CD14-positive monocyte (primary cell): ENCODE measurements at regions not wholly inside any gene's neighbourhood (a gene's known extent, or its start where the extent isn't known, plus 50 kb on each side); places are given as distances from the start of the nearest gene placed in this dataset.

ENCODE experiments used
- DNase-seq, 3 donors: peaks; one replicate each; pipeline ENCODE4 v3.0.0-alpha.2; 2011 to 2022
- H2AFZ ChIP-seq: 2 replicates; pipeline ENCODE4 v1.6.0; 2012; ENCODE audit warnings: mild to moderate bottlenecking, low read depth, low read length, inconsistent platforms; ENCODE audit not compliant: insufficient read depth, poor library complexity, severe bottlenecking
- H3K27ac ChIP-seq, 2 donors: 1 replicate in 1 of 2; 2 replicates in 1 of 2; pipeline ENCODE4 v1.5.1; 2012 to 2013; ENCODE audit warnings: low read length in 2 of 2, control low read depth in 1 of 2, inconsistent platforms in 1 of 2, low read depth in 1 of 2, mild to moderate bottlenecking in 1 of 2
- H3K27me3 ChIP-seq, 2 donors: one replicate each; pipeline versions ENCODE4 v1.6.0 to v1.6.1; 2011 to 2013; ENCODE audit warnings: low read length in 2 of 2; ENCODE audit not compliant: control insufficient read depth in 2 of 2, insufficient read depth in 2 of 2
- H3K36me3 ChIP-seq, 2 donors: replicated peaks in 1 of 2; 1 replicate in 1 of 2; 2 replicates in 1 of 2; pipeline versions ENCODE4 v1.5.1 to v1.6.1; 2012 to 2013; ENCODE audit warnings: low read length in 2 of 2, control low read depth in 1 of 2, inconsistent platforms in 1 of 2, mild to moderate bottlenecking in 1 of 2; ENCODE audit not compliant: insufficient read depth in 2 of 2, control insufficient read depth in 1 of 2
- H3K4me1 ChIP-seq, 2 donors: 1 replicate in 1 of 2; 2 replicates in 1 of 2; pipeline versions ENCODE4 v1.5.1 to v1.6.1; 2012 to 2013; ENCODE audit warnings: low read length in 2 of 2, control low read depth in 1 of 2, inconsistent platforms in 1 of 2, mild to moderate bottlenecking in 1 of 2, moderate library complexity in 1 of 2; ENCODE audit not compliant: insufficient read depth in 2 of 2, control insufficient read depth in 1 of 2
- H3K4me2 ChIP-seq: replicated peaks from 2 replicates; pipeline ENCODE3; 2012; ENCODE audit warnings: low read length, moderate library complexity, mild to moderate bottlenecking; ENCODE audit not compliant: poor library complexity, severe bottlenecking; ENCODE audit errors: extremely low read depth
- H3K4me3 ChIP-seq, 3 experiments: fragments of 200-600 bp in 1 of 3; sonication (generic) in 1 of 3; replicated peaks in 1 of 3; 1 replicate in 2 of 3; 2 replicates in 1 of 3; pipeline ENCODE4 v1.5.1; 2011 to 2013; ENCODE audit warnings: low read length in 3 of 3, mild to moderate bottlenecking in 3 of 3, control low read depth in 2 of 3, low read depth in 2 of 3, inconsistent platforms in 1 of 3, moderate library complexity in 1 of 3
- H3K79me2 ChIP-seq: 2 replicates; pipeline ENCODE4 v1.6.0; 2012; ENCODE audit warnings: mild to moderate bottlenecking, control low read depth, inconsistent platforms, low read length, moderate library complexity; ENCODE audit not compliant: insufficient read depth
- H3K9ac ChIP-seq: 2 replicates; pipeline ENCODE4 v1.6.0; 2017; ENCODE audit warnings: low read length, mild to moderate bottlenecking; ENCODE audit not compliant: insufficient read depth, poor library complexity, severe bottlenecking
- H3K9me3 ChIP-seq, 2 donors: replicated peaks in 1 of 2; 1 replicate in 1 of 2; 2 replicates in 1 of 2; pipeline versions ENCODE4 v1.5.1 to v1.6.1; 2012 to 2013; ENCODE audit warnings: low read length in 2 of 2, control low read depth in 1 of 2; ENCODE audit not compliant: control insufficient read depth in 1 of 2, insufficient read depth in 1 of 2
- H4K20me1 ChIP-seq: 2 replicates; pipeline ENCODE4 v1.6.0; 2012; ENCODE audit warnings: mild to moderate bottlenecking, low read length, control low read depth, moderate library complexity; ENCODE audit not compliant: insufficient read depth
- H3K27ac Mint-ChIP-seq, 7 donors: one replicate each; pipeline ENCODE4 v1.8.0; 2020; ENCODE audit warnings: mild to moderate bottlenecking in 7 of 7, mixed read lengths in 7 of 7, moderate library complexity in 6 of 7, inconsistent platforms in 2 of 7
- H3K27me3 Mint-ChIP-seq, 3 donors: one replicate each; pipeline ENCODE4 v1.8.0; 2021 to 2022; ENCODE audit warnings: low read depth in 3 of 3, mild to moderate bottlenecking in 3 of 3, mixed read lengths in 3 of 3, moderate library complexity in 3 of 3, inconsistent platforms in 1 of 3
- H3K36me3 Mint-ChIP-seq, 2 donors: one replicate each; pipeline ENCODE4 v1.8.0; 2020; ENCODE audit warnings: mixed read lengths in 2 of 2, inconsistent platforms in 1 of 2, mild to moderate bottlenecking in 1 of 2
- H3K4me1 Mint-ChIP-seq: one replicate; pipeline ENCODE4 v1.8.0; 2020; ENCODE audit warnings: mild to moderate bottlenecking, mixed read lengths
- H3K4me3 Mint-ChIP-seq, 2 donors: one replicate each; pipeline ENCODE4 v1.8.0; 2020; ENCODE audit warnings: mild to moderate bottlenecking in 2 of 2, mixed read lengths in 2 of 2, moderate library complexity in 1 of 2
- H3K9me3 Mint-ChIP-seq, 7 donors: one replicate each; pipeline ENCODE4 v1.8.0; 2020 to 2022; ENCODE audit warnings: mixed read lengths in 7 of 7, mild to moderate bottlenecking in 6 of 7, moderate library complexity in 6 of 7, inconsistent platforms in 2 of 7
- CTCF ChIP-seq: fragments of 200-600 bp; IDR thresholded peaks from one replicate; pipeline ENCODE4 v1.8.0; 2022; ENCODE audit warnings: antibody characterized with exemption, mild to moderate bottlenecking
- WGBS: methylation state at CpG from one replicate; pipeline ENCODE4 v1.1.5; 2013; ENCODE audit warnings: missing lambda C conversion rate; ENCODE audit not compliant: insufficient coverage; 5-methylcytosine and 5-hydroxymethylcytosine counted together
- intact Hi-C, 2 donors: fragments of 100-400 bp; cut with micrococcal nuclease; formaldehyde crosslinking; loops; one replicate each; pipeline versions ENCODE4 v1.15.0 to v1.15.1; 2023

GRCh38 chr10:49446031-49446430 lies 50.1 kb upstream of the DRGX start:
- H3K9ac ChIP-seq = no peak overlapping the region
- Mint-ChIP-seq H3K9me3 (peaks cover 9 to 22% (median 14%) of the 10 kb centered on the region in 7 donors), H3K4me3 (no peak overlapping the region), H3K27me3 (peaks cover 5 to 13% (median 7%) of the 10 kb centered on the region in 3 donors), H3K27ac (no peak overlapping the region), H3K36me3 (no peaks in the 10 kb centered on the region), H3K4me1 (peaks cover 16% of the 10 kb centered on the region)
- H2AFZ ChIP-seq = no peak overlapping the region
- no peaks in the 10 kb centered on the region for H4K20me1 ChIP-seq
- H3K4me3 ChIP-seq = no peak overlapping the region
- H3K9me3 ChIP-seq = peaks cover 0 to 7% of the 10 kb centered on the region in 2 donors
- no peaks in the 10 kb centered on the region for H3K27me3 ChIP-seq
- H3K4me1 ChIP-seq = peaks cover 11 to 14% of the 10 kb centered on the region in 2 donors
- TF ChIP-seq CTCF = no peak
- intact Hi-C loops = no loop called here
- no peak overlapping the region for H3K27ac ChIP-seq
- no peaks in the 10 kb centered on the region for H3K79me2 ChIP-seq
- no CpG with 5 or more reads among the region's 1 CpG for WGBS
- no peak overlapping the region for H3K4me2 ChIP-seq
- no peaks in the 10 kb centered on the region for H3K36me3 ChIP-seq
- peak in 1 of 3 donors; percentile 7 for DNase-seq
